ENCODE measurements at regions not wholly inside any gene's neighbourhood (a gene's known extent, or its start where the extent isn't known, plus 50 kb on each side); places are given as distances from the start of the nearest gene placed in this dataset.

DNA sequence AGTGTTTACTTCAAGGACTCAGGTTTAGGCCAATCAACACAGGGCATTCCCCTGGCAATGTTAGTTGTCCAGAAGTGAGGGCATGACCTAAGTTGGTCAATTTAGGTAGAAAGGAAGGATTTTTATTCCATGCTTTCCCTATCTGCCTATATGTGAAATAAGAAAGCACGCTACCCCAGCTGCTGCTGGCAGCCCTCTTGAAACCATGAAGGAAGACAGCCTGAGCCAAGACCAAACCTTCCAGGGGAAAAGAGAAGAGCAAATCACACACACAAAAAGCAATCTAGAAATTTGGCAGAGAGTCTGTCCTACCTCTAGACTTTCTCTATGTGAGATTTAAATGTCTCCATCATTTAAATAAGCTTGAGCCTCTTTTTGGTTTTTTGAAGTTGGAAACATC is 387.6 kb downstream of the TNS1 start:
- TF ChIP-seq, protein P1, sequence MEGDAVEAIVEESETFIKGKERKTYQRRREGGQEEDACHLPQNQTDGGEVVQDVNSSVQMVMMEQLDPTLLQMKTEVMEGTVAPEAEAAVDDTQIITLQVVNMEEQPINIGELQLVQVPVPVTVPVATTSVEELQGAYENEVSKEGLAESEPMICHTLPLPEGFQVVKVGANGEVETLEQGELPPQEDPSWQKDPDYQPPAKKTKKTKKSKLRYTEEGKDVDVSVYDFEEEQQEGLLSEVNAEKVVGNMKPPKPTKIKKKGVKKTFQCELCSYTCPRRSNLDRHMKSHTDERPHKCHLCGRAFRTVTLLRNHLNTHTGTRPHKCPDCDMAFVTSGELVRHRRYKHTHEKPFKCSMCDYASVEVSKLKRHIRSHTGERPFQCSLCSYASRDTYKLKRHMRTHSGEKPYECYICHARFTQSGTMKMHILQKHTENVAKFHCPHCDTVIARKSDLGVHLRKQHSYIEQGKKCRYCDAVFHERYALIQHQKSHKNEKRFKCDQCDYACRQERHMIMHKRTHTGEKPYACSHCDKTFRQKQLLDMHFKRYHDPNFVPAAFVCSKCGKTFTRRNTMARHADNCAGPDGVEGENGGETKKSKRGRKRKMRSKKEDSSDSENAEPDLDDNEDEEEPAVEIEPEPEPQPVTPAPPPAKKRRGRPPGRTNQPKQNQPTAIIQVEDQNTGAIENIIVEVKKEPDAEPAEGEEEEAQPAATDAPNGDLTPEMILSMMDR (IDR thresholded peaks at IDR 0.05): no peak

- TF ChIP-seq, protein P1 (IDR thresholded peaks at IDR 0.05): no peak
Measured at GRCh38 chr2:217614498-217614897, 388.3 kb downstream of the TNS1 start.

DNA sequence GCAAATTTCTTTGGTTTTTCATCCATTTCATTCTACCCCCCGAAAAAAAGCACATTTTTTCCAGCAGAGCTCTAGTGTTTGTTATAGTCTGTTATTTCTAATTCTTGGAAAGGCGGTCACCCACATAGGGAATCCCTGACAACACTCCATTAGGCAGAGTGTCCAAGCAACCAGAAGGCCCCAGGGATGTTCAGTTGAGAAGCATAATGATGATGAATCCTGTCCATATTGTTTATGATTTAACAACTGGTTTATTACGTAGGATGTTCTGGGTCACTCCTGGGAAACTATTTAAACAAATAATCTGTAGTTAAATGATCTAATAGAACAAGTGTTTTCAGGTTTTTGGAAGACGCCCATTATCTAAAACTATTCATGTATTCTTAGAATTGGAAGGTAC is 388.7 kb downstream of the TNS1 start:
- TF ChIP-seq, protein P1 (IDR thresholded peaks at IDR 0.05): no peak

DNA sequence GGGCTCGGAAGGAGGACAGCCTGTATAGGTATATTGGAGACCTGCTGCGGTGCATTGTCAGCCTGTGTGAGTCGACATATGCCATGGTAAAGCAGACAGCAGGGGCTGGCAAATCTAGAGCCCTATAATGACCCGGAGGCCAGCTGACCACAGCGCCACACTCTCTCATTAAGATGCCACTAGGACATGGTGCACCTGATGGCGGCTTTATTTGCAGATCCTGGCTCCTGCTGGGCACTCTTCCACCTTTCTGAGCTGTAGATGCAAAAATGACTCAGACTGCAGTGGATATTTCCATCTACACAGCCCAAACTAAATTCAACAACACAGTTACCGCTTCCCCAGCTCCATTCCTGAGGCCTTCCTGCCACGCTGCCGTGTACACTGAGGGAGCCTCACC is 389.9 kb downstream of the TNS1 start:
- TF ChIP-seq, protein P1 (IDR thresholded peaks at IDR 0.05): no peak

- TF ChIP-seq, protein P1 (IDR thresholded peaks at IDR 0.05): no peak
Measured at GRCh38 chr2:217612211-217612610, 390.6 kb downstream of the TNS1 start.

GRCh38 chr2:217611626-217612127 is 391.1 kb downstream of the TNS1 start:
- TF ChIP-seq, protein P1 (IDR thresholded peaks at IDR 0.05): no peak

GRCh38 chr2:217611056-217611455 is 391.7 kb downstream of the TNS1 start:
- TF ChIP-seq, protein P1 (IDR thresholded peaks at IDR 0.05): no peak

DNA sequence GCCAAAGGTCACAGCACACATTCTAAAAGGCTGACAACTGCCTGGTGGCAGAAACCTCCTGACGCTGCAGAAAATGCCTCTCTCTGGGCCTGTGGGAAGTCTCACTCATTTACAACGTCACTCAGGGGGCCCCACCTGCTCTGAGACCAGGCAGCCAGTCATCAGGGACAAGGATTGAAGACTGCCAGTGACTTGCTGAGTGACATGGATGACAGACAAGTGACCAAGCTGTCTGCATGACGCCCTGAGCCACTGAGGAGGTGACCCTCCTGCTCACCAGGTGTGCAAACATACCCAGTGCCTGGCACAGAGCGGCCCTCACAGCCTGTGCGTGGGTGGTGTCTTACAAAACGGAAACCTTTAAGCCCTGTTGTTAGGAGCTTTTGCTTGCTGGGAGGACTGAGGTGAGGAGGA is 392.4 kb downstream of the TNS1 start:
- TF ChIP-seq, protein P1 (IDR thresholded peaks at IDR 0.05): no peak
